GM18858 (cell line): ENCODE measurements at regions not wholly inside any gene's neighbourhood (a gene's known extent, or its start where the extent isn't known, plus 50 kb on each side); places are given as distances from the start of the nearest gene placed in this dataset.

ENCODE experiments used
- ATAC-seq: cut with Tn5 transposase; IDR thresholded peaks from one replicate; pipeline ENCODE4 v1.9.1; 2021; ENCODE audit not compliant: unreplicated experiment

DNA sequence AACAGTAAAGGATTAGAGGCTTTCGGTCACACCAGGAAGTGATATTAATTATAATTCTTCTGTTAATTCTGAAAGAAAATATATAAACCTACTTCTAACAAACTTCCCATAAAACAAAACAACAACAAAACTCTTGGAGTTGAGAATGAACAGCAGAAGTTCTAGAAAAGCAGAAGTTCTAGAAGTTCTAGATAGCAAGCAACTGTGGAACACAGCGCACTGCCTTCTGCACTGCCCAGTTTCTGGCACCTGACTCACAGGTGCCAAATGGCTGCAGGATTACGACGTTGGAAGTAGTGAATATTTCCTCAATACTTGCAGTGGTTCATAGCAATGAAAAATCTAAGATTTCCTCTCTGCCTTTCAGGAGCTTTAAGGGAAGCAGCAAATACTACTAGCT is 132.2 kb downstream of the OR13A1 start:
- ATAC-seq = no peak

DNA sequence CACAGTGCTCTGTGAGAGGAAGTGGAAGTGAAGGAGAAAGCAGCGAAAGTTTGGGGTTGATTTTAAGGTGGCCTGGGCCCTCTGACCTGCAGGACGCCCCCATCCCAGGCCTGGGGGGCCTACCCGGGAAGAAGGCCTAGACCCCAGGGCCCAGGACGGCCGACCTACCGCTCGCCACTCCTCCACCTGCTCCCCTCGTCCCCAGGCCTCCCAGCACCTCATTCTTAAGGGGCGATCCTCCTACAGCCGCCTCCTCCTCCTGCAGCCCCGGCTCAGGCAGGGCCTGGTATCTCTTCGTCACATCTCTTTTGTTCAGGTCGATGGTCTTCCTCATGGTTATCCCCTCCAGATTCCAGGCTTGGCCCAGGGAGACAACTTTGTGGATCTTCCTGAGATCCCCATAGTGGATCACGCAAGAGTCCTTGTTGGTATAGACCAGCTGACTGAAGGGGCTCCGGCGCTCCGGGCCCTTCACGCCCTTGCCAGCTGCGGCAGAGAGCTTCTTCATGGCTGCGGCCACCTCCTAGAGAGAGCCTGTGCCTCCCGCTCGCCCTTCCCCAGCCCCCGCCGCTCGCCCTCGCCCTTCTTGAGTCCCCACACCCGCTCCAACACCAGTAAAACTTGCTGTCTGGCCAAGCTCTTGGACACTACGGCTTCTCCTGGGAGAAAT is 117.5 kb downstream of the OR13A1 start:
- no peak for ATAC-seq

DNA sequence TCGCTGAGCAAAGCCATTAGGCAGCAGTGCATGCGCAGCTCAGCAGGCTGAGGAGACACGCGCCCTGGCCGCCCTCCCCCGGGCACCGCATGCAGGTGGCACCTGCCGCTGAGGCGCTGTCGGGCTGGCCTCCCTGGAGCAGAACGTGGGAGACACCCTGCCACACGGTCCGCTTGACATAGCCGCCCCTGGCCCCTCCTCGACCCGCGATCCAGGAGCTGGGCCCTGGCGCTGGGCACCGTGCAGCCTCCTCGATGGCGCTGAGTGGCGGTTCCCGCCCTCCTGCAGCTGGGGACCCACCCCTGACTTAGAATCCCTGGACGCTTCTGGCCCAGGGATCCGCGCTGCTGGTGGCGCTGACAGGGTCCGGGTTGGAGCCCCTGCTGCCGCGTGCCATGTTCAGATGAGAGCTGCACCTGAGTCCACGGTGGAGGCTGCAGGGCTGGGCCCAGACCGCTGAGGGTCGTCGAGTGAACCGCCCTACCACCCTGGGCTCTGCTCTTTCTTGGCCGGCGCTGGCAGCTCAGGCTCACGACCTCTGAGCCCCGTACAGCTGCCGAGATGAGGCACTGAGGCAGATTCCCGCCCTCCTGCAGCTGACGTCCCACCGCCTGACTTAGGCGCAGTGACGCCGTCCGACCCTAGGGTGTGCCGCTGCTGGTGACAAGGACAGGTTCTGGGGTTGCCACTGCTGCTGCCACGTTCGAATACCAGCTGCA is 116.8 kb downstream of the OR13A1 start:
- ATAC-seq = no peak

DNA sequence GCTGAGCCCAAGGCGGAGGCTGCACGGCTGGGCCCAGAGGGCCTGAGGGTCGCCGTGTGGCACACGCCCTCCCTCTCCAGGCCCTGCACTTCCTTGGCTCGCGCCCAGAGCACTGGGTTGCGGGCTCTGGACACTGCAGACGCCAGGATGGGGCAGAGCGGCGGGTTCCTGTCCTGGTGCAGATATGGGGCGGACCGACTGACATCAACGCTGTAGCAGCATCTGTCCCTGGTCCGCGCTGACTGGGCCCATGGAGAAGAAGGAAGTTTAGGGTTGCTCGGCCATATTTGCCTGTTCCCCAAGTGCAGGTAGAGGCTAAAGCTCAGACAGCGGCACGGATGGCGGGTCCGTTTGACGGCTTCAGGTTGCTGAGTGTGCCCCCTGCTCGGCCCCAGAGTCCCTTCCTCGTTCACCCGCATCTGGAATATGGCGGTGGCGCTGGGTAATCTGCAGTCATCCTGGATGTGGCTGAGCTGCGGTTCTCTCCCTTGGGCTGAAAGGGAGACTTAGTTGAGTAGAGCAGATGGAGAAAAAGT is 116.1 kb downstream of the OR13A1 start:
- no peak for ATAC-seq

DNA sequence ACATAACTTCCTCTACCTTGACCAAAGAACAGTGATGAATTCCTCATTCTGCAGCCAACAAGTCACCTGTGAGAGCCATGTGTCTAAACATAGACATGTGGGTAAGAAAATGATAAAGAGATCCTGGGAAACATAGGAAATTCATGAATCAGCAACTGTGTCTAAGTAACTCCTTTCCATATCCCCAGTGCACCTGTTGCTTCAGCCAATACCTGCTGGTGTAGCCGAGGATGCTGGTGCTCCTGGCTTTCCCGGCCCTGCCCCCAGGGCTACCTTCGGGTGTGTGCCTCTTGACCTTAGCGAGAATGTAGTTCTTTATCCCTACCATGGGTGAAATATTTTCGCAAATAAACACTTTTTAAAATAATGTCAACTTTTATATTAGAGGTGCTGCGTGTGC is 114.1 kb downstream of the OR13A1 start:
- ATAC-seq = no peak

DNA sequence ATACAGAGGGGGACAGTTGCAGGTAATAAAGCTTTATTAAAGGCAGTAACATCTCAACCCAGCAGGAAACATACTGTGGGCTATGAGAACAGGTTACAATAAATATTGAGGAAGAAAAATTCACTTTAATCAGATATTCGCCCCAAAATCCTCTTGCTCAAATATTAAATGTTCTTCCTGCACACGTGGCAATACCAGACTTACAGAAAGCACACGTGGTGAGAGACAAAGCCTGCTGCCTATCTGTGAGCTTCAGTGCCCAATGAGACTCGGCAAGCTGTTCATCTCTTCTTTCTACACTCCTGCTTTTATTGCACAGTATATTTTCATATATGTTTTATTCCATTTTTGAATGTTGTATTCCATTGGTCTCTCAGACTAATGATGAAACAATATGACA is 113.2 kb downstream of the OR13A1 start:
- no peak for ATAC-seq

DNA sequence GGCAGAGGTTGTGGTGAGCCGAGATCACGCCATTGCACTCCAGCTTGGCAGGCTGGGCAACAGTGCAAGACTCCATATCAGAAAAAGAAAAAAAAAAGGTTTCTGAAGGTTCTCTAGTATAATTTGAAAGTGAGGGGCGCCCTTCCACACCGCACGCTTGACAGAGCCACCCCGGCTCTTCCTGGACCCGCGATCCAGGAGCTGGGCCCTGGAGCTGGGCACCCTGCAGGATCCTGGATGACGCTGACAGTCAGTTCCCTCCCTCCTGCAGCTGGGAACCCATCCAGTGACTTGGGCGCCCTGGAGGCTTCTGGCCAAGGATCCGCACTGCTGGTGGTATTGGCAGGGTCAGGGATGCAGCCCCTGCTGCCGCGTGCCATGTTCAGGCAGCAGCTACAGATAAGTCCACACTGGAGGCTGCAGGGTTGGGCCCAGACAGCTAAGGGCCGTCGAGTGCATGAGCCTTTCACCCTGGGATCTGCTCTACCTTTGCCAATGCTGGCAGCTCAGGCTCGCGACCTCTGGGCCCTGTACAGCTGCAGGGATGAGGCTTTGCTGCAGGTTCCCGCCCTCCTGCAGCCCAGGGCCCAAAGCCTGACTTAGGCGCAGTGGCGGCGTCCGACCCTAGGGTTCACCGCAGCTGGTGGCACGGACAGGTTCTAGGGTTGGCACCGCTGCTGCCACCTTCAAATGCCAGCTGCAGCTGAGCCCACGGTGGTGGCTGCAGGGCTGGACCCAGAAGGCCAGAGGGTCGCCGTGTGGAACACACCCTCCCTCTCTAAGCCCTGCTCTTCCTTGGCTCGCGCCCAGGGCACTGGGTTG is 110.2 kb downstream of the OR13A1 start:
- ATAC-seq = no peak

DNA sequence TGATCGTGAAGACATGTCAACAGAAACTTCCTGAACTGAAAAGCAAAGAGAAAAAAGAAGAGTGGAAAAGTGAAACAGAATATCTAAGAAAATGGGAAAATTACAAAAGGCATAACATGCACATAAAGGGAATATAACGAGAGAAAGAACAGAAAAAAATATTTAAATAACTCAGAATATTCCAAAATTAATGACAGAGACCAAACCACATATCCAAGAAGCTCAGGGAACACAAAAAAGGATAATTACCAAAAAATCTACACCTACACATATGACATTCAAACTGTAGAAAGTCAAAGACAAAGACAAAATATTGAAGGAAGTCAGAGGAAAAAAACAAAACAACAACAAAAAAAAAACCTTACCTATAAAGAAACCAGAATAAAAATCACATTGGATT is 105.5 kb downstream of the OR13A1 start:
- no peak for ATAC-seq

DNA sequence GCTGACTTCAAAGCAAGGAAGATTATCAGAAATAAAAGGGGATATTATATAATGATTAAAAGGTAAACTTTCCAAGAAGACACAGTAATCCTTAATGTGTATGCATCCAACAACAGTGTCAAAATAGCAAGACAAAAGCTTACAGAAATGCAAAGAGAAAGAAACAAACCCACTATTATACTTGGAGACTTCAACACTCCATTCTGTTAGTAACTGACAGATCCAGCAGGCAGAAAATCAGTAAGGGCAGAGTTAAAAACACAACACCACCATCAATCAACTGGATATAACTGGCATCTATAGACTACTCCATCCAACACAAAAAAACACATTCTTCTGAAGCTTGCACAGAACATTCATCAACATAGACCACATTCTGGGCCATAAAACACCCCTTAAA is 103.8 kb downstream of the OR13A1 start:
- ATAC-seq = no peak

DNA sequence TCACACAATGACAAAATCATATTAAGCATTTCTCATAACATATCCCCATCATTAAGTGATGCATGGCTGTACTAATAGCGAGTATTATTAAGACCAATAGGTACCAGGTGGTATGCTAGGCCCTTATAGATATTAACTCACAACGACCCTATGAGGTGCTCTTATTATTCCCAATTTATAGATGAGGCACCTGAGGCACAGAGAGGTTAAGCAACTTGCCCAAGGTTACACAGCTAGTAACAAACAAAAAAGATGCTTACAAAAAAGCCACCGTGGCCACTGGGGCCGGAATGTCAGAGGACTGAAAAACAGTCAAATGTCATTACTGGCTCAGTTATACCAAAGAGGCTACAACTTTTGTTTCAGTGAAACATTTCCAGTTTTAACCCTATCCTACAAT is 96.0 kb downstream of the OR13A1 start:
- ATAC-seq = no peak

DNA sequence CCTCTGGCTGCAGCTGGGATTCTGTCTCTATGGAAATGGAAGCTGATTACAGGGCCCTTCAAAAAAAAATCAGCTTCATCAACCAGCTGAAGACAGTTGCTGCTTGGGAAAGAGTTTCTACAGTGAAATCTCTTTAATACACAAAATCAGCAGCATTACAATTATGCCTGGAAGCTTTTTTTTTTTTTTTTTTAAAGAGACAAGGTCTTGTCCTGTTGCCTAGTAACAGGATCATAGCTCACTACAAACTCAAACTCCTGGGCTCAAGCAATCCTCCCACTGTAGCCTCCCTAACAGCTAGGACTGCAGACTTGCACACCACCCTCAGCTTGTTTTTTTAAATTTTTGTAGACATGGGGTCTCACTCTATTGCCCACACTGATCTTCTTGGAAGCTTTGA is 94.5 kb downstream of the OR13A1 start:
- ATAC-seq = no peak

DNA sequence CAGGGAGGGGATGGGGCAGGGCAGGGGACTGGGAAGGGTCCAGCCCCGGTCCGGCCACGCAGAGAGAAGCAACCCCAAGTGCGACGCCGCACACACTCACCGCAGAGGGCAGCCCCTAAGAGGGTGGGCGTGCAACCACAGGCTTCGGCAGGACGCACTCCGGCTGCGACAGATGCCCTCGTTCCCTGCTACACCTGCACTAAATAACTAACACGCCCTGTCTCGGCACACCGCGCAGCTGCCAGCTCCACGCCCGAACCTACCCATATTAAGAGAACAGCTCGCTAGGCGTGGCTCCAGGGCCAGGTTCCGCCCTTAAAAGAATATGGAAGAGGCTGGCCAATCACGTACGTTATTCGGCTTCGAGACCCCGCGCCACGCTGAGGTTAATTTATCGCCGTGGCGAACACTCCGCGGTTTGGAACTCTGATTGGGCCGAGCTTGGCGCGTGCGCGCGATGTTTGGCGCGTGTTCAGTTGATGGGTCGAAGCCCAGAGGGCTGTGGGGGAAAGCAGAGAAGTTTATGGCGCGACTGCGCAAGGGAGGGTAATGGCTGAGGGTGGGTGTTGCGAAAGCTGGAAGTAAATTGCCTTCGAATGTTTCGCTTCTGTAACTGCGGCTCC is 91.1 kb downstream of the OR13A1 start:
- no peak for ATAC-seq

DNA sequence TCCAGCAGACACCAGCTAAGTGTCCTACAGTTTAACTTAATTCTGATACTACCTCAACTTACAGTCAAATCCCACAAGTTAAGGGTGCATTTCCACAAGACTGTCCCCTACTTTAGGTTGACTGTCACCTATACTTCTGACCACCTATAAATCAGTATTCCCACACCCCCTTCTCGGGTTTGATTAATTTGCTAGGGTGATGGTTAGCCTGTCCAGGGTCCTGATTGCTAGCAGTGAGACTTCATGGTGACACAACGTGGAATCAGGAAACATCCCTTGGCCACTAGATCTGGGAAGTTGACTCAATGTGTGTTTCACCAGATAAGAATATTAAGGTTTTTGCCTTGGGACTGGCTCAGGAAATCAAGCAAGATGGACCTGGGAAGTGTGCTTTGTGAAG is 88.4 kb downstream of the OR13A1 start:
- ATAC-seq = no peak

DNA sequence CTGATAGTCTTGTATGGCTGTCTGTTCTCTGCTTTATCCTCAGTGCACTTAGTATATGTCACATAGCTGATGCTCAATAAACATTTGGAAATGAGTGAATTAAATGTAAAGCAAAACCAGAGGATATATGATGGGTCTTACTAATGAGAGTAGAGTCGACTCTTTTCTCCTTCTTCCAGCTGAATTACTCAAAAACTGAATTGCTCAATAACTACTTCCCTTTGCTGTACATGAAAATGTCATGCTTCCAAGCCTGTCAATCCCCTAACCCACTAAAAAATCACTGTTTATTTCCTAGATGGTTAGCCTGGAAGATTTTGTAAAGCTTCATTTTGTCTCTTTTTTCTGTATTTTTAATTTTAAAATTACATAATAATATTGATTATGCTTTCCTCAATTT is 88.0 kb downstream of the OR13A1 start:
- no peak for ATAC-seq

DNA sequence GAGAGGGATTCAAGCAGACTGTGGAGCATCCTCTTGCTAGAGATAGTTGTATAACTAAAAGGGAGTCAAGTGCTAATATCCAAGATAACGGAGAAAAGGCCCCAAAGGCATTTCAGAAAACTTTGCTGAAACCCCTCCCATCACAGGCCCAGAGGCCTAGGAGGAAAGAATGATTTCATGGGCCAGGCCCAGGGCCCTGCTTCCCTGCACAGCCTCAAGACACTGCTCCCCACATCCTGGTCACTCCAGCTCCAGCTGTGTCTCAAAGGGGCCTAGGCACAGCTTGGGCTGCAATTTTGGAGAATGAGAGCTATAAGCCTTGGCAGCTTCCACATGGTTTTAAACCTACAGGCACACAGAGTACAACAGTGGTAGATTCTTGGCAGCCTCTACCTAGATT is 85.6 kb downstream of the OR13A1 start:
- no peak for ATAC-seq

DNA sequence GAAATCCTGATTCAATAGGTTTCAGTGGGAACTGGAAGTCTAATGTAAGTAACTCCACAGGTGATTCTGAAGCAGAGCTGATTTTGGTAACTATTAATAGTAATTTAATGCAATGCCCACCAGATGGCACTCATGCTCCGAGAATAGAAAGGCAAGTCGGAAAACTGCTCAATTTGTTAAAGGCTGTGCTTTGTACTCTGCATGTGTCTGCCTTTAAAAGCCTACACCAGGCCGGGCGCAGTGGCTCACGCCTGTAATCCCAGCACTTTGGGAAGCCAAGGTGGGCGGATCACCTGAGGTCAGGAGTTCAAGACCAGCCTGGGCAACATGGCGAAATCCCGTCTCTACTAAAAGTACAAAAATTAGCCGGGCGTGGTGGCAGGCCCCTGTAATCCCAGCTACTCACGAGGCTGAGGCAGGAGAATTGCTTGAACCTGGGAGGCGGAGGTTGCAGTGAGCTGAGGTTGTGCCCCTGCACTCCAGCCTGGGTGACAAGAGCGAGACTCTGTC is 80.1 kb downstream of the OR13A1 start:
- peak; percentile 55 for ATAC-seq

DNA sequence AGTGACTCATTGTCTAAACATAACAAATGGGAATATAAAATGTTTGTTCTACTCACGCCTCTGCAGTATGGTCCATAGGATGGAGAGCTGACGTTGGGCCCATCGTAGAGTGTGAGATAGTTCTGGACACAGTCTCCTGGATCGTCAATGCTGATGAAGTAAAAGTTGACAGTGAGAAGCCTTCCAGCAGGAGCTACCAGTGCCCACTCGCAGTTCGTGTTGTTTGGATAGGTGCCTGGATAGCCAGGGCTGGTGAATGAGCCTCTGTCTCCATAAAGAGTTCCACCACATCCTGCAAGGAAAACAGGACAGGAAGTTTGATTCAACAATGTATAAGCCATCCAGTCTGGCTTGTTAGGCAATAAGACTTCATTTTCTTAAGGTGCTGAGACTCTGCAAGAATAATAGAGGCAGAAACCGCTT is 79.6 kb downstream of the OR13A1 start:
- ATAC-seq = no peak

DNA sequence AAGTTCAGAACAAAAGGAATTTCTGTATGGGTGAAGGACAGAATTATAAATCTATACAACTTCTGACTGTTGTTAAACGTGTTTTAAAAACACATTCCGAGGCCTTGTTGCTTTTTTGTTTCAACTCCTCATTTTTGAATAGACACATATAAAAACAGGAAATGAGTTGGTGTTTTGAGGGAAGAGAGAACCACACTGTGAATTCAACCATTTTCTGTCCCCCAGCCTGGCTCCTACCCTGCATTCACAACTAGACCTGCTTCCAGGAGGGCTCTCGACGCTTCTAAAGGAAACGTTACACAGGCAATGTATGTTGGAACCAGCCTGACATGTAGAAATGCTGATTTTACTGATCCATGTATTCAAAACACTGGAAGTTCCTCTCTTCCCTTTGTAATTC is 76.5 kb downstream of the OR13A1 start:
- ATAC-seq = no peak

DNA sequence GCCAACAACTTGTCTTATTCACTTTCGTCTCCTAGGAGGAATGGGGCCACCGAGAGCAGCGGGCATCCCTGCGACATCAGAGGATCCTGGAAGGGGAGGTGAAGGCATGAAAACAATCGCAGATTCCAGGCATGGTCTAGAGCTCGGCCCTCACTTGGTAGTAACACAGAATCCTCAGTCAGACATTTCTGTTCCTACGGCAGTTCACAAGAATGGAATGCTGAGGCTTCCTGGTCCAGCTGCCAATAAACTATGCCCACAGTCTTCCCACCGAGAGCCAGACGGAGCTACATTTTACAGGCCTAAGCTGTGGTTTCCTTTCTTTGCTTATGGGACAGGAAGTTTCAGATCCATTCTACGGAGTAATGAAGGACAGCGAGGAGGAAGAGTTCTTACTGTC is 75.8 kb downstream of the OR13A1 start:
- no peak for ATAC-seq

DNA sequence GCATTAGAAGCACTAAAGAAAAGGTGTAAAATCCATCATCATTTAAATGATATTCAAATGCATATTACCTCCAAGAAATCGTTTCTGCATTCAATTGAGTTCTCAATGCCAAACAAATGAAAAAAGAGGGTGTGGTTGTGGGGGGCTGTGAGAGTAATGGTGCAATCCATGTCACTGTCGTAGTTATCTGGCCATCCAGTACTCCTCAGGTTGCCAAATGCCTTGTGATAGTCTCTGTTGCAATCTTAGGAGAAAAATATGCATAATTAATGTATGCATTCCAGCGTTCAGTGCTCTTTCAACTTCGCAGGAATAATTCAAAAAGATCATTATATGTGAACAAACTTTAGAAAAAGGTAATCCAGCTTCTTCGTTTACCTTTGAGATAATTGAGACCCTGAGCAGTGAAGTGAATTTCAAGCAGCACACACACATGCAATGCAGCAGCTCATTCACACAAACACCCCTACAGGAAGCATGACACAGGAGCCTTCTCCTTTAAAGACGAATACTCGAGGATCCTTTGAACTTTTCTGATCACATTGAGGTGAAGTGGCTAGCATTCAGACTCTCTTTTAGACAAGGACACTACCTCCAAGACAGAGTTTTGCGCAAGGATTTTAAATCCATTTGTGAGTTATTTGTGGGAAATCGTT is 73.4 kb downstream of the OR13A1 start:
- no peak for ATAC-seq

DNA sequence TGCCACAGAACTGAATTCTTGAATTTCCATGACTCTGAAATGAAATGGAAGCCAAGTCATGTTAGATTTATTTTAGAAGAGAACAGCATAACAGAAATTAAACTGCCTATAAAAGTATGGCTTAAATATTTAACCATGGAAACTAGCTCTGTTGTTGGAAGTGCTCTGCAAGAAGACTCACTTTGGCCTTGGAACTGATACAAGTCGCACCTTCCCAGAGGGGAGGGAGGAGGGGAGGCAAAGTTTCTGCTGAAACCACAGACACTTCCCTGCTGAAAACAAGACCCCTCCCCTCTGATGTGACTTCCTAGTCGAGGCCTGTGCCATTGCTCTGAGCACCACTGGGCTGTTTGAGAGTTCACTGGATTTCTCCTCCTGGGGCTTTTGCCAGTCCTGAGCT is 72.1 kb downstream of the OR13A1 start:
- no peak for ATAC-seq
